ENCODE measurements at regions not wholly inside any gene's neighbourhood (a gene's known extent, or its start where the extent isn't known, plus 50 kb on each side); places are given as distances from the start of the nearest gene placed in this dataset.

DNA sequence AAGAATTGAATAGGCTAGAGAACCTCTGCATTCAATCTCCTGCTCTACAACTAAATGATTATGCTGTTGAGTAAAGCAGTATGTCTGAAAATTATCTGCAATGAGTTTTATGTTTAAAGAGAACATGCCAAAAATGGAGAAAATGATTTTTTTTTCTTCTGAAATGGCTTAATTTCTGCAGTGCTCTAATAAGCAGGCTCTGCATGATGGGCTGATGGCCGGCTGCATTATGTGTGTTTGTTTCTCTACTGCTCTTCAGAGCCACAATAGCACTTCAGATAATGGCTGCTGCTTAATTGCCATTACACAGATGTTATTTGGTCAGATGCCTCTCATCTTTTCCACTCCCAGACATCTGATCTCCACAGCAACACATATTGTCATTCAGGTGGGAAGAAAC, 286.4 kb upstream of the DMAC1 start:
- no peaks in the 10 kb centered on the region for H3K27me3 Mint-ChIP-seq (ENCODE audit: low read depth)
- WGBS (ENCODE audit: extremely low coverage, insufficient read length, low lambda C conversion rate): no CpG with 5 or more reads among the region's 1 CpG

More for the DNA sequence above, 286.4 kb upstream of the DMAC1 start:
- H4K8ac ChIP-seq (replicated peaks; ENCODE audit: insufficient read length, low read depth, low read length): no peak overlapping the region
- no peaks in the 10 kb centered on the region for H4K20me1 ChIP-seq (ENCODE audit: control insufficient read depth, insufficient read depth, insufficient read length)
- H3K36me3 Mint-ChIP-seq (ENCODE audit: insufficient read depth in 1 of 3, low read depth in 3 of 3): no peaks in the 10 kb centered on the region; a peak in 1 of 7 replicates
- H3K27me3 ChIP-seq (ENCODE audit: insufficient read depth, low read length): no peaks in the 10 kb centered on the region
- H3K4me3 Mint-ChIP-seq: no peak overlapping the region
- H3K9me3 Mint-ChIP-seq: peaks cover 0 to 2% of the 10 kb centered on the region in 2 experiments; a peak in 3 of 5 replicates
- H2BK20ac ChIP-seq (ENCODE audit: low read depth, low read length, poor library complexity, severe bottlenecking): no peak overlapping the region
- H3K9ac ChIP-seq (ENCODE audit: extremely low read depth, insufficient read length, low read length): no peak overlapping the region
- no peaks in the 10 kb centered on the region for H3K4me1 ChIP-seq (ENCODE audit: insufficient read depth, low read length)
- H3K4me2 ChIP-seq (ENCODE audit: insufficient read depth, insufficient read length, low read length): no peak overlapping the region
- no peak overlapping the region for H3K56ac ChIP-seq (ENCODE audit: insufficient read length, low read depth, low read length)
- no peak overlapping the region for H4K91ac ChIP-seq (ENCODE audit: insufficient read length, low read depth, low read length)
- H3K4me1 Mint-ChIP-seq: no peaks in the 10 kb centered on the region
- H3K79me2 ChIP-seq (ENCODE audit: insufficient read depth, low read length): no peaks in the 10 kb centered on the region
- no peak overlapping the region for H3K4ac ChIP-seq (ENCODE audit: low read depth, low read length)
- H2BK120ac ChIP-seq (ENCODE audit: low read depth, low read length, poor library complexity, severe bottlenecking): no peak overlapping the region
- no peaks in the 10 kb centered on the region for H3K23me2 ChIP-seq (ENCODE audit: insufficient read length, low read depth, low read length, poor library complexity, severe bottlenecking)
- no peak for DNase-seq
- no peak overlapping the region for H3K14ac ChIP-seq (ENCODE audit: insufficient read depth, low read length)
- H3K27ac Mint-ChIP-seq: no peak overlapping the region
- H3K9me3 ChIP-seq (ENCODE audit: control insufficient read depth, low read depth, low read length): no peaks in the 10 kb centered on the region
- no peak overlapping the region for H3K18ac ChIP-seq (ENCODE audit: insufficient read length, low read depth, low read length)
- no peak overlapping the region for H2AFZ ChIP-seq (ENCODE audit: low read length)
- H3K79me1 ChIP-seq (ENCODE audit: insufficient read depth, low read depth, low read length, poor library complexity, severe bottlenecking): no peaks in the 10 kb centered on the region
- H4K5ac ChIP-seq (ENCODE audit: insufficient read length, low read depth, low read length): no peak overlapping the region
- H2BK12ac ChIP-seq (ENCODE audit: insufficient read length, low read depth, low read length): no peak overlapping the region
- H3T11ph ChIP-seq (ENCODE audit: low read length): no peak overlapping the region
- no peak overlapping the region for H3K23ac ChIP-seq (ENCODE audit: insufficient read length, low read depth, low read length)
- no peak overlapping the region for H3K27ac ChIP-seq (ENCODE audit: insufficient read length, low read depth, low read length)
- H2BK15ac ChIP-seq (ENCODE audit: low read depth, low read length): no peak overlapping the region
- no peak overlapping the region for H2AK5ac ChIP-seq (ENCODE audit: insufficient read length, low read length)
- H2BK5ac ChIP-seq (ENCODE audit: insufficient read length, low read length): no peak overlapping the region
- TF ChIP-seq, protein P1, sequence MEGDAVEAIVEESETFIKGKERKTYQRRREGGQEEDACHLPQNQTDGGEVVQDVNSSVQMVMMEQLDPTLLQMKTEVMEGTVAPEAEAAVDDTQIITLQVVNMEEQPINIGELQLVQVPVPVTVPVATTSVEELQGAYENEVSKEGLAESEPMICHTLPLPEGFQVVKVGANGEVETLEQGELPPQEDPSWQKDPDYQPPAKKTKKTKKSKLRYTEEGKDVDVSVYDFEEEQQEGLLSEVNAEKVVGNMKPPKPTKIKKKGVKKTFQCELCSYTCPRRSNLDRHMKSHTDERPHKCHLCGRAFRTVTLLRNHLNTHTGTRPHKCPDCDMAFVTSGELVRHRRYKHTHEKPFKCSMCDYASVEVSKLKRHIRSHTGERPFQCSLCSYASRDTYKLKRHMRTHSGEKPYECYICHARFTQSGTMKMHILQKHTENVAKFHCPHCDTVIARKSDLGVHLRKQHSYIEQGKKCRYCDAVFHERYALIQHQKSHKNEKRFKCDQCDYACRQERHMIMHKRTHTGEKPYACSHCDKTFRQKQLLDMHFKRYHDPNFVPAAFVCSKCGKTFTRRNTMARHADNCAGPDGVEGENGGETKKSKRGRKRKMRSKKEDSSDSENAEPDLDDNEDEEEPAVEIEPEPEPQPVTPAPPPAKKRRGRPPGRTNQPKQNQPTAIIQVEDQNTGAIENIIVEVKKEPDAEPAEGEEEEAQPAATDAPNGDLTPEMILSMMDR (conservative IDR thresholded peaks at IDR 0.05): no peak

Measured in H9 (cell line).